GM12873 (cell line): ENCODE measurements at regions not wholly inside any gene's neighbourhood (a gene's known extent, or its start where the extent isn't known, plus 50 kb on each side); places are given as distances from the start of the nearest gene placed in this dataset.

Source experiments
- CTCF ChIP-seq: IDR thresholded peaks from 2 replicates; pipeline ENCODE4 v1.5.1; 2012; ENCODE audit warnings: low read depth, mild to moderate bottlenecking, moderate library complexity, low read length, control low read depth; ENCODE audit not compliant: insufficient read depth; ENCODE audit errors: missing control alignments

DNA sequence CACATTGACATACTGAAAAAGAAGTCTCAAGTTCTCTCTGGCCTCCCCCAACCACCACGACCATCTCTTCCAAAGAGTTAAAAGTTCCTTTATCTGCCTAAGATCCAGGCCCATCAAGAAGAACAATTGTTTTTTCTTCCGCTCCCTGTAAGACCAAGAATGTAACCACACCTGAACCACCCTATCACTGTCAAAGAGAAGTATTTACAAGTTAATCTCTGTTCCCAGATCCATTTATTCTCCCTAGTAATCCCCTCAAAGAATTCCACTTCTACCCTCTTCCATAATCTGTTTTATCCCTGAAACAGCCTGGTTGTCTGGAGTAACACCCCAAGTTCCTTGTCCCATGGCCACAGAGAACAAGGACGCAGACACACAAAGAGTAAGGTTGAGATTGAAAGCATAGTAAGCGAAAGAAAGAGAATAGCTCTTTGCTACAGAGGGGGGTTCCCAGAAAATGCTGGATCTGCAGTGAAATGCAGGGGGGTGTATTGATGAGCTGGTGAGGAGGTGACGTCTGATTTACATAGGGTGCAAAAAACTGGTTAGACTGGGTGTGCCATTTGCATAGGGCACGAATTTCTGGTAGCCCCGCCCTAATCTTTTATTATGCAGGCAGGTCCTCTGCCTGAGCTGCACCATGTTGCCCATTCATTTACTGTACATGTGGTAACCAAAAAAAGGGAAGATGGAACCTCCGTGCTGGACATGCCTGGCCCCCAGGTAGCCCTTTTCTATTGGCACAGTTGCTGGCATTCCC, 122.0 kb downstream of the SKIDA1 start:
- no peak for TF ChIP-seq CTCF

DNA sequence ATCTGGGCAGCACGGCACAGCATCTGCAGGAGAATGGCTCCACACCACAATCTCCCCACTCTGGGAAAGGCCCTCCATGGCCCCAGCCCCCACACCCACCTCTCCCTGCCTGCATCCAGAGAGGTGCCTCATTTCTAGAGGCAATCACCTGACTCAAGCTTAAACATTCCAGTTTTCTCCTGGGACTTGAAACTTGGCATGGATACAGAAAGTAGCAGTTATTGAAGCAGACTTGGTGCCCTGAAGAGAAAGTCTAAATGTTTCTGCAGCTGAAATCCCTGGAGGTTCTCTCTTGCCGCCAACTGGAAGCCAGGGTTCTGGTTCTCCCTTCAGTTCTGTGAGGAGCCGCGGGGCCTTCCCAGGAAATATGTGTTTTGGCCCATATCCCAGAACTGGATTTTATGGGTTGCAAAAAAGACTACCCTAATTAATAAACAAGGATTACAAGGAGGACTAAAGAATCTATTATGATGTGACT, 122.8 kb downstream of the SKIDA1 start:
- TF ChIP-seq CTCF, result no peak

GRCh38 chr10:21401196-21401595, 124.3 kb downstream of the SKIDA1 start:
- no peak for TF ChIP-seq CTCF

DNA sequence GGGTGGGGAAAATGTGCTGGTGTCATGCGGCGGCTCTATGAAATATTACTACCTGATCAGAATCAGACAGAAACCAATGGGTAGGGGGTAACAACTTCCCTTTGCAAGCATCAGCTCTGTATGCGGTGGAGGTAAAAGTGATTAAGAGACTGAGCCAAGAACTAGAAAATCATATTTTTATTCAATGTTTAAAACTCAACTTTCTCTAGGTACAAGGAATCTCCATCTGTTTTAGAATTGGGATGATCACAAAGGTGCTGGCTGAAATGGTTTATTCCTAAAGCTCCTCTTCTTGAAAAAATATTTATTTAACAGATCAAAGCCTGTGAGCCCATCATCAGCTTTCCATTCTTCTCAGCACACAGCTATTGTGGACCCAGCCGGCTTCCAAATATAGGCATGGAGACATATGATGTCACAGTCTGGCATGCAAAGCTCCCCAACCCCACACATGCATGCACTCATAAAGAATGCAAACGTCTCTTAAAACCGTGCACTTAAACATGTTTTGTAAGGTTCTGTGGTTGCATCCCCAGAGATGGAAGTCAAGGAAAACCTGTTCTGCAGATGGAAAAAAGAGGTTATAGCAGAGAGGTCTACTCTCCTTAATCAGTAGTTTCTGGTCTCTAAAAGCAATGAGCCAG, 126.0 kb downstream of the SKIDA1 start:
- TF ChIP-seq CTCF, result no peak

DNA sequence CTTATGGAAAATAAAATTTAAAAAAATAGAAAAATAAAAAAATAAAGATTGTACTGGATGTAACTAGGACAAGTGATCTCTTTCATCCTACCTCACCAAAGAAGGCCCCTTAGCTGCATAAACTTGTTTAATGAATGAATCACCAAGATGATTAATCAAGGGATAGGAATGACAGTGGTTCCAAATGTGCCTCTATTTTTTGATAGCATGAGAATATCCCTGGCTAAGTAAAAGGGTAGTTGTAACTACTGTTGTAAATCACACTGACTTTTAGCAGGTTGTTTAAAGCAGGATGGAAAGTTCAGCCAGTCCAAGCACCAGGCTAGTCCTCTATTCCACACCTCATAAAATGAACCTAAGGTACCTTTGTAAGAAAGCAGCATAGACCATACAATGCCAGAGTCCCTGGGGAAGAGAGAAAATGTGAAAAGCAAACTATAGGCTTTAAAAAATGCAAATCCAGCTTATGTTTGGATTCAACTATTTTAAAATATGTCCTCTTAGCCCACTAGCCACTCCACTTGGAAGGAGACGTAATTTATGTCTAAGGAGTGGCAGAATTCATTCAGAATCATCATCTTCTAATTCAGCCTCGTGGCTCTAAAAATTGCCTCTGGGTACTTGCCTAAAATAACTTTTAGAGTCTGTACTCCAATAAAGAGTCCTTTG, 126.8 kb downstream of the SKIDA1 start:
- no peak for TF ChIP-seq CTCF

DNA sequence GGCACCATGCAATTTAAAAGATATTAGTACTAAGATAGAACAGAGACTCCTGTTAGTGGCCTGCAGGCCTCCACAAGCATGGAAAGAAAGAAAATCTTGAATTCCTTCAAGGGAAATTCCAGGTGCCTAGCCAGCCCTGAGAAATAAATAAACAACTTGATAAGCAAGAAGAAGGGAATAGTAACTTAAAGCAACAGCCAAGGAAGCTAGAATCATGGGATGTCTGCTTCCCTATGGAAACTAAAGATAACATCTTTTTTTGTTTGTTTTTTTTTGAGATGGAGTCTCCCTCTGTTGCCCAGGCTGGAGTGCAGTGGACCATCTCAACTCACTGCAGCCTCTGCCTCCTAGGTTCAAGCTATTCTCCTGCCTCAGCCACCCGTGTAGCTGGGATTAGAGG, 128.6 kb downstream of the SKIDA1 start:
- TF ChIP-seq CTCF, result no peak

DNA sequence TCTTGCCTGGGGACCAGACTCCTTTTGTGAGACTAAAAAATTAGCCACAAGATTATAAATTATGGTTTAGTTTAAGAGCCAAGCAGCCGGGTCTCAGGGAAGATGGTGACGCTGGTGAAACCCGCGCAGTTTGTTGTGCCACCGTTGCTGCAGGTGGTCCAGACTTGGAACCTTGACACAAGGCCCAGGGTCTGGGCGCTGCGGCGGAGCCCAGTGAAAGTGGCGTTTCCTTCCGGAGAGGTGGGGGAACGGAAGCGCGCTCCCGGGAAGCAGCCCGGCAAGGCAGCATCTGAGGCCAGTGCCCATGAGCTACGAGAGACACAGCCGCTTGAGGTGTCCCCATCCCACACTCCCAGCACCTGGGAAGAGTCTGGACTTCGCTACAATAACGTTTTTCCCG, 131.6 kb downstream of the SKIDA1 start:
- TF ChIP-seq CTCF, result no peak
